Activated CD4-positive, alpha-beta T cell treated with anti-CD3 and anti-CD28 coated beads, Interleukin-2, amount 50 U/mL, for 48 hours (primary cell): ENCODE measurements at regions not wholly inside any gene's neighbourhood (a gene's known extent, or its start where the extent isn't known, plus 50 kb on each side); places are given as distances from the start of the nearest gene placed in this dataset.
"Not testable (repeated sequence)": the region's sequence is repeated elsewhere in the genome, so short reads cannot be mapped to it uniquely, and the experiment has no call there.

Experiments used
- DNase-seq, 2 experiments: peaks; one replicate each; pipeline ENCODE4 v3.0.0-alpha.2; 2020

DNA sequence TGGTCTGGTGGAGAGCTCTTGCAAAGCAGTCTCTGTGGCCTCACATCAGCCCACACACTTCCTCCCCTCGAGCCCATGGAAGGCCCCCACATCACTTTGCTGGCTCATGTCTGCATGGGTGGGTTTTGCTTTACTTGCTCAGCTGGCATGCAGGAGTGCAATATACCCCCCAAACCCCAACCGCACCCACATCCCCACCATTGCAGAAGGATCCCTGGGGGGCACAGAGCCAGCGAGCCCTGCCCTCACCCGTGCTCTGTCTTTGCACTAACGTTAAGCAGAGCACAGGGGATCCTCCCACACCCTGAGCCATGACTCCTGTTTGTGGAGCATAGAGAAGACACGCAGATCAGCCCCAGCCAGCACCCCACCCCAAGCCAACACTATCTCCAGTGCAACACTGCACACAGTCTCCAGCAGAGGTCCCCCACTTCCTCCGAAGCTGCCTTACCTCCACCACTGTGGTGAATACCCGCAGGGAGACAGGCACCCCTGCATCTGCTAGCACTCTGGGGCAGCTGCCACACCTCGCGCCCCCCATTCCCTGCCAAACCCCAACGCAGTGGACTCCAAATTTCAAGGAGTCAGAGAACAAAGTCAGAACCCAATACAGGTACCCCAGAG lies 177.8 kb upstream of the RGPD4 start:
- DNase-seq, result no peak

DNA sequence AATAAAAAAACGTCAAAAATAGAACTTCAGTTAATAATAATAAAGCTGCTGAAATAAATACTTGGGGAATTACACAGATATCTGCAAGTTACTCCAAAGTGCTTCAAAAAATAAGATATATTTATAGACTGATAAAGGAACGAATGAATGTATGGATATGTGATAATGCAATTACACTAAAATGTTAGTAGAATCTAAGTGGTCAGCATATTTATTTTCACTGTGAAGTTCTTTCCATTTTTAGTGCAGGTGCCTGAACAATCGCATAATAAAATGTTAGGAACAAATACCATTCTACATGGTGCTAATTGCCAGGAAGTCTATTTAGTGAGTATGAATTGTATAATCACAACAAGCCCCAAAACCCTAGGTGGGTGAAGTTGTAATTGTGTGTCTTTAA lies 169.6 kb upstream of the RGPD4 start:
- DNase-seq, result no peak

GRCh38 chr2:107663632-107664031 lies 163.1 kb upstream of the RGPD4 start:
- DNase-seq, result no peak

DNA sequence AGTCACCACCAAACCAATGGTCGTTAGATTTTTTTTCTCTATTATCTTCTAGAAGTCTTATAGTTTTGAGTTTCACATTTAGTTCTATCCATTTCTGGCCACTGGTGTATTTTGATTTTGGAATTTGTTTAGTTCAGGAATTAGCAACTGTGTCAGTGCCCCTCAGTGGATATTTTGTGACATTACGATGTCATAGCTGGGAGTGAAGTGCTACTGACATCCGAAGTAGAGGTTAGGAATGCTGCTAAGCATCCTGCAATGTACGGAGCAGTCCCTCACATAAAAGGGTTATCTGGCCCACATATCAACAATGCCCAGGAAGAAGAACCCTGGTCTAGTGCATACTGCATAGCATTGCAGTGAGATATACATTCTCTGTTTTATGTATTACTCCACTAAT lies 157.4 kb upstream of the RGPD4 start:
- no peak for DNase-seq

DNA sequence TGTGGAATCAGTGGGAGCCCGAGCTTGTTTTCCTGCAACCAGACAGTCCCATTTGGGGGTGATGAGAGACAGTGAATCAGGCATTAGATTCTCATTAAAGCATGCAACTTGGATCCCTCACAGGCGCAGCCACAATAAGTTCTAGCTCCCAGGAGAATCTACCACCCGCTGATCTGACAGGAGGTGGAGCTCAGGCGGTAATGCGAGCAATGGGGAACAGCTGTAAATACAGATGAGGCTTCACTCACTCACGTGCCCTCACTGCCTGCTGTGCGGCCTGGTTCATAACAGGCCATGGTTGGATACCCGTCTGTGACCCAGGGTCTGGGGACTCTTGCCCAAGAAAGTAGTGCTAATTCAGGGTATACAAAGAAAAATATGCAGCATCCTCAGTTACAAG lies 144.8 kb upstream of the RGPD4 start:
- no peak for DNase-seq

GRCh38 chr2:107684421-107684820 lies 142.3 kb upstream of the RGPD4 start:
- DNase-seq, result no peak

DNA sequence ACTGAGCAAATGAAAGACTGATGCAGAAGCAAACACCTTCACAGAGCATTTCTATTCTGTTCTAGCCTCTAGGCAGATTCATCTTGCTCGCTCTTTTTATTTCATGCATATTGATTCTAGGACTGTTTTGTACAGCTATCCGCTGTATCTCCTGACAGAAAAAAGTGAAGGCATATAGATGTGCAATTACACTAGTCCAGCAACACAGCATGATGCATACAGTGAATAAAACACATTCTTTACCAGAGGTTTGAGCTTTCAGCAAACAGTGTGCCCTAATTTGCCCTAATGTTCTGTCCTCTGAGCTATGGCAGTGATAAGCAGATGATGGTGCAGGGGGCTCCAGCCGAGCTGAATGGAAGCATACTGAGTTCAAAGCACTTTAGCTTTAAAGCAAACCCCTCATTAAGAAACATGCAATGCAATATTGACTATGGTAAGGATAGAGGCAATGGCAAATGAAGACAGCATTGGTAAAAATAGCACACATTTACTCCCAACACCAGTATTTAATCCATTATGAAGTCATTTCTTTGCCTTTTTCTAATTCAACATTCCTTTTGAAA lies 141.2 kb upstream of the RGPD4 start:
- no peak for DNase-seq

- DNase-seq, result no peak
Observed at GRCh38 chr2:107687073-107687472, 139.6 kb upstream of the RGPD4 start.

- no peak for DNase-seq
Observed at GRCh38 chr2:107688135-107688534, 138.6 kb upstream of the RGPD4 start.

DNA sequence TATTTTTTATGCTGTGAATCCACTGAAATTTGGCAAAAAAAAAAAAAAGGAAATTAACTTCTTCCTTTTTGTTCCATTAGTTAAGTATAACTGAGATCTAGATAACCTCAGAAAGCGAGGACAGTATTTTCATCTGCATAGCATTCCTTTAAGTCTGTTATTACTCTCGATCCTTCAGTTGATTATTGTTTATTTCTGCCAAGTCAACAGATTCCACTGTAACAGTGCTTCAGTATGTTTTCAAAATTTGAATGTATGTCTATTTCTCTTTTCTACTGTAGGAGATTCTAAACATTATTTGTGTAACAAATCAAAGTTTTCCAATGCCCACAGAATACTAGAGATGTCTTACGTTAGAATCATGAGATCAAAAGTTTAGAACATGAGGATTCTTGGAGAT lies 133.1 kb upstream of the RGPD4 start:
- no peak for DNase-seq

- DNase-seq, result no peak
Observed at GRCh38 chr2:107694667-107695066, 132.0 kb upstream of the RGPD4 start.

GRCh38 chr2:107697385-107697784 lies 129.3 kb upstream of the RGPD4 start:
- no peak for DNase-seq

GRCh38 chr2:107698861-107699260 lies 127.8 kb upstream of the RGPD4 start:
- no peak for DNase-seq

GRCh38 chr2:107700073-107700472 lies 126.6 kb upstream of the RGPD4 start:
- no peak for DNase-seq

DNA sequence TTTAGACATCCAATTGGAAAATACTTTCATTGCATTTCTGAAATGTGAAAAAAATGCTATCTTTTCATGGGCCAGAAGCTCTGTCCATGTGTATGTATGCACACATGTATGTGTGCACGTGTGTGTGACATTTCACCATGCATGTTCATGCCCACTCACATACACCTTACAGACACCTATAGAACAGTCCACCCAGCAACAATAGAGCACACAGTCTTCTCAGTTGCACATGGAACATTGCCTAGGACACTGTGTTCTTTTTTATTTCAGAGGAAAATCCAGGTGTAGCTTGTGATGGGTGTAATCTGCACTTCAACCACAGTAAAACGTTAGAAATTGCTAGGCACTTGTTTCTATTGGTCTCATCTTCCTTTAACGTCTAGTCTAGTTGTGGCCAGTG lies 114.8 kb upstream of the RGPD4 start:
- DNase-seq, result no peak

DNA sequence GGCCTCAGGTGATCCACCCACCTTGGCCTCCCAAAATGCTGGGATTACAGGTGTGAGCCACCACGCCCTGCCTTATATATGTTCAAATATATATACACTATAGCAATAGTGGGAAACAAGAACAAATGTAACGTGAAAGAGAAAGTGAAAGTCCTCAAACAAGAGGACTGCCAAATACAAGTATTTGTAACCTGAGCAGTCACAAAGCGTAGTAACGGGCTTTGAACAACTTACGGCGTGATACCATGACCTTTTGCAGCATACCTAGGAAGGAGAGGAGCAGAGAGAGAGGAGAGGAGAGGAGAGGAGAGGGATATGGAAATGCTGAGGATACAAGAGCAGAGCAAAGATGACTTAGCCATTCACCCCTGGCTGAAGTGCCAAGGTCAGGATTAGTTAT lies 113.8 kb upstream of the RGPD4 start:
- DNase-seq, result no peak

GRCh38 chr2:107717661-107718060 lies 109.0 kb upstream of the RGPD4 start:
- no peak for DNase-seq

- DNase-seq, result no peak
Observed at GRCh38 chr2:107719141-107719540, 107.6 kb upstream of the RGPD4 start.

DNA sequence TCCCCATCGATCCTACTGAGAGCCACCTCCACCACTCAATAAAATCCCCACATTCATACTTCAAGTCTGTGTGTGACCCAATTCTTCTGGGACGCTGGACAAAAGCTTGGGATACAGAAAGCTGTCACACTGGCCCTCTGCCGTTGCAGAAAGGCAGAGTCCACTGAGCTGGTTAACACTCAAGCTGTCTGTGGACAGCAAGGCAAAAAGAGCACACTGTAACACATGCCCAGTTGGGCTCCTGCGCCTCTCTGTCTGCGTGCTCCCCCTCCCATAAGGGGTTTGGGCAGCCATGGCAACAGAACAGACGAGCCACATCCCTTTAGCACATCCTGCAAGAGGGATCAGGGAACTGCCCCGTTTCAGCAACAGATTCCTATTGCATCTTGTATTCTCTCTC lies 106.9 kb upstream of the RGPD4 start:
- no peak for DNase-seq

- DNase-seq, result no peak
Observed at GRCh38 chr2:107721178-107721577, 105.5 kb upstream of the RGPD4 start.

- DNase-seq, result no peak
Observed at GRCh38 chr2:107721586-107721985, 105.1 kb upstream of the RGPD4 start.

- DNase-seq, result not testable (repeated sequence)
Observed at GRCh38 chr2:107725824-107726223, 100.9 kb upstream of the RGPD4 start.

DNA sequence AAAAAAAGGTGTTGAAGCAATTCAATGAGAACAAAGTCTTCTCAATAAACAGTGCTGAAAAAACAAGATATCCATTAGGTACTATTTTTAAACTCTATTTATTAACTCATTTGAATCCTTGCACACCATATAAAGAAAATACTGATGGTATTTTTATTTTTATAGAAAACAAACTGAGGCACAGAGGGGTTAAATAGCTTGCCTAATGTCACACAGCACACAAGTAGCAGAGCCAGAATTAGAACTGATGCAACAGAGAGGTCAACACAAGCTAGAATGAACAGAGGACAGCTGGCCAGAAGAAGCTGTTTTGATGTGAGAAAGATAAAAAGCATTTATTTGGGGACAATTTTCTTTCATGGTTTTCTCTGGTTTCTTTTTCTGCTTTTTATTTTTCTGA lies 99.4 kb upstream of the RGPD4 start:
- no peak for DNase-seq

DNA sequence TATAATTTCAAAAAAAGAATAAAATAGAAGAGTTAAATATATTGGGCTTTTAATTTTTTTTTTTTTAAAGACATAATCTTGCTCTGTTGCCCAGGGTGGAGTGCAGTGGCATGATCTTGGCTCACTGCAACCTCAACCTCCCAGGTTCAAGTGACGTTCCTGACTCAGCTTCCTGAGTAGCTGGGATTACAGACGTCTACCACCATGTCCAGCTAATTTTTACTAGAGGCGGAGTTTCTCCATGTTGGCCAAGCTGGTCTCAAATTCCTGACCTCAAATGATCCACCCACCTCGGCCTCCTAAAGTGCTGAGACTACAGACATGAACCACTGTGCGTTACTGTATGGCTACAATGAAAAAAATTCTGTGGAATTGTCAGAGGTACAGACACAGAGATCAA lies 98.1 kb upstream of the RGPD4 start:
- DNase-seq, result no peak

DNA sequence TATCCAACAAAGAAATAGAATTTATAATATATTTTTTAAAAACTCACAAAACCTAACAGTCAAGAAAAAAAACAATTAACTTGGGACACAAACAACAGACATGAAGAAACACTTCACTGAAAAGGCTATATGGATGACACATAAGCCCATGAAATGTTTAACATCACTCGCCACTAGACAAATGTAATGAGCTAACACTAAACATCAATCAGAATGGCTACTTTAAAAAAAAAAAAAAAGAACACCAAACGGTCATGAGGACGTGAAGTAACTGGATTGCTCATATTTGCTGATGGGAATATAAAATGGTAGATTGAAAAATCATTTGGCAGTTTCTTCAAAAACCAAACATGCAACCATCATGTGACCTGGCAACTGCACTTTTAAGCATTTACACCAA lies 97.3 kb upstream of the RGPD4 start:
- no peak for DNase-seq
